ENCODE measurements at regions not wholly inside any gene's neighbourhood (a gene's known extent, or its start where the extent isn't known, plus 50 kb on each side); places are given as distances from the start of the nearest gene placed in this dataset.

DNA sequence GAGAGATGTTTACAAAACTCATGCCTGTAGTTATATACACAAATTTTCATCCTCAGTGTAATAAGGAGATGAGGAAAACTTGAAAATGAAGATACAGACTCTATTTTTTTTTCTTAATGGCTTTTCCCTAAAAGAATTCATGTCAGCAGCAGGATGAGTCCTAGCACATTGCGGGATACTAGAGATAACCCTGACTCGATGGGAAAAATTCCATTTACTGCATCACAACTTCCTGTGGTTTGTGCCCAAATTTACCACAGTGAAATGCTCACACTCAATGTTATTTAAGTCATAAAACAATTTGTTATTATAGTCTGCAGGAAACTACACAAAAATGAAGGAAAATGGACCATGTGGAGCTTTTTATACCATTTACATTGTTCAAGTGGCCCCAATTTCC, 581.9 kb upstream of the ZNF717 start:
- POLR2A ChIA-PET = no interaction called here
- FAIRE-seq (no peak), ATAC-seq (no peak), DNase-seq (ENCODE audit: low read depth, low spot score) (no peak)
- H3K9me3 ChIP-seq (replicated peaks; ENCODE audit: control insufficient read depth, insufficient read depth, low read length) = no peaks in the 10 kb centered on the region
- no peak overlapping the region for H3K4me2 ChIP-seq (ENCODE audit: control insufficient read depth, insufficient read depth)
- H3K9ac ChIP-seq (ENCODE audit: control insufficient read depth, insufficient read depth, low read length) = no peak overlapping the region
- no peak overlapping the region for H2AFZ ChIP-seq (ENCODE audit: control insufficient read depth, low read depth, low read length)
- RAD21 ChIA-PET (ENCODE audit: unreplicated experiment) = no interaction called here
- H4K20me1 ChIP-seq (ENCODE audit: control insufficient read depth, insufficient read depth) = no peaks in the 10 kb centered on the region
- no peaks in the 10 kb centered on the region for H3K79me2 ChIP-seq (ENCODE audit: control insufficient read depth, insufficient read depth, low read length)
- H3K4me1 ChIP-seq (ENCODE audit: control insufficient read depth, insufficient read depth, low read length) = no peaks in the 10 kb centered on the region
- H3K27ac ChIP-seq (ENCODE audit: control insufficient read depth, insufficient read depth) = no peak overlapping the region
- CTCF ChIA-PET = no interaction called here
- SMC1A ChIA-PET (ENCODE audit: uncharacterized antibody, unreplicated experiment) = no interaction called here
- no peaks in the 10 kb centered on the region for H3K27me3 ChIP-seq (replicated peaks in 1 of 2; ENCODE audit: control insufficient read depth in 2 of 2, insufficient read depth in 2 of 2, low read length in 1 of 2)
- H3K36me3 ChIP-seq (ENCODE audit: control insufficient read depth in 2 of 2, insufficient read depth in 2 of 2, low read length in 1 of 2) = no peaks in the 10 kb centered on the region
- WGBS (ENCODE audit: insufficient coverage, insufficient replicate concordance, low lambda C conversion rate, missing lambda C conversion rate) = 22% methylated on average over 2 of the region's 2 CpGs
- intact Hi-C loops (cut with micrococcal nuclease; ENCODE audit: unreplicated experiment) = loop anchor here (5.0 kb wide), 1 partner anchor 205 kb away; no protein-coding TSS in a partner anchor
- BruUV-seq (replicated peaks) = no TSS peak
- no peak overlapping the region for H3K4me3 ChIP-seq
- in situ Hi-C loops (cut with MboI) = no loop called here
- TF ChIP-seq, protein P1, sequence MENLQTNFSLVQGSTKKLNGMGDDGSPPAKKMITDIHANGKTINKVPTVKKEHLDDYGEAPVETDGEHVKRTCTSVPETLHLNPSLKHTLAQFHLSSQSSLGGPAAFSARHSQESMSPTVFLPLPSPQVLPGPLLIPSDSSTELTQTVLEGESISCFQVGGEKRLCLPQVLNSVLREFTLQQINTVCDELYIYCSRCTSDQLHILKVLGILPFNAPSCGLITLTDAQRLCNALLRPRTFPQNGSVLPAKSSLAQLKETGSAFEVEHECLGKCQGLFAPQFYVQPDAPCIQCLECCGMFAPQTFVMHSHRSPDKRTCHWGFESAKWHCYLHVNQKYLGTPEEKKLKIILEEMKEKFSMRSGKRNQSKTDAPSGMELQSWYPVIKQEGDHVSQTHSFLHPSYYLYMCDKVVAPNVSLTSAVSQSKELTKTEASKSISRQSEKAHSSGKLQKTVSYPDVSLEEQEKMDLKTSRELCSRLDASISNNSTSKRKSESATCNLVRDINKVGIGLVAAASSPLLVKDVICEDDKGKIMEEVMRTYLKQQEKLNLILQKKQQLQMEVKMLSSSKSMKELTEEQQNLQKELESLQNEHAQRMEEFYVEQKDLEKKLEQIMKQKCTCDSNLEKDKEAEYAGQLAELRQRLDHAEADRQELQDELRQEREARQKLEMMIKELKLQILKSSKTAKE (IDR thresholded peaks at IDR 0.05; ENCODE audit: low read depth, poor library complexity, severe bottlenecking) = no peak
- TF ChIP-seq, protein P2, sequence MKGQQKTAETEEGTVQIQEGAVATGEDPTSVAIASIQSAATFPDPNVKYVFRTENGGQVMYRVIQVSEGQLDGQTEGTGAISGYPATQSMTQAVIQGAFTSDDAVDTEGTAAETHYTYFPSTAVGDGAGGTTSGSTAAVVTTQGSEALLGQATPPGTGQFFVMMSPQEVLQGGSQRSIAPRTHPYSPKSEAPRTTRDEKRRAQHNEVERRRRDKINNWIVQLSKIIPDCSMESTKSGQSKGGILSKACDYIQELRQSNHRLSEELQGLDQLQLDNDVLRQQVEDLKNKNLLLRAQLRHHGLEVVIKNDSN (IDR thresholded peaks at IDR 0.05; ENCODE audit: borderline replicate concordance, extremely low read length, insufficient read depth, low read depth, low read length) = no peak
- TF ChIP-seq HCFC1 (IDR thresholded peaks at IDR 0.05; ENCODE audit: low read length) (no peak), RUNX3 (IDR thresholded peaks at IDR 0.05; ENCODE audit: low read length) (no peak), CREB1 (IDR thresholded peaks at IDR 0.05; ENCODE audit: low read depth) (no peak), NFXL1 (IDR thresholded peaks at IDR 0.05; ENCODE audit: borderline replicate concordance) (no peak), TCF7 (IDR thresholded peaks at IDR 0.05; ENCODE audit: borderline replicate concordance) (no peak), SMC3 (IDR thresholded peaks at IDR 0.05; ENCODE audit: borderline replicate concordance, low read length) (no peak), RFX5 (IDR thresholded peaks at IDR 0.05; ENCODE audit: low read depth, low read length) (no peak)
- TF ChIP-seq, protein P3, sequence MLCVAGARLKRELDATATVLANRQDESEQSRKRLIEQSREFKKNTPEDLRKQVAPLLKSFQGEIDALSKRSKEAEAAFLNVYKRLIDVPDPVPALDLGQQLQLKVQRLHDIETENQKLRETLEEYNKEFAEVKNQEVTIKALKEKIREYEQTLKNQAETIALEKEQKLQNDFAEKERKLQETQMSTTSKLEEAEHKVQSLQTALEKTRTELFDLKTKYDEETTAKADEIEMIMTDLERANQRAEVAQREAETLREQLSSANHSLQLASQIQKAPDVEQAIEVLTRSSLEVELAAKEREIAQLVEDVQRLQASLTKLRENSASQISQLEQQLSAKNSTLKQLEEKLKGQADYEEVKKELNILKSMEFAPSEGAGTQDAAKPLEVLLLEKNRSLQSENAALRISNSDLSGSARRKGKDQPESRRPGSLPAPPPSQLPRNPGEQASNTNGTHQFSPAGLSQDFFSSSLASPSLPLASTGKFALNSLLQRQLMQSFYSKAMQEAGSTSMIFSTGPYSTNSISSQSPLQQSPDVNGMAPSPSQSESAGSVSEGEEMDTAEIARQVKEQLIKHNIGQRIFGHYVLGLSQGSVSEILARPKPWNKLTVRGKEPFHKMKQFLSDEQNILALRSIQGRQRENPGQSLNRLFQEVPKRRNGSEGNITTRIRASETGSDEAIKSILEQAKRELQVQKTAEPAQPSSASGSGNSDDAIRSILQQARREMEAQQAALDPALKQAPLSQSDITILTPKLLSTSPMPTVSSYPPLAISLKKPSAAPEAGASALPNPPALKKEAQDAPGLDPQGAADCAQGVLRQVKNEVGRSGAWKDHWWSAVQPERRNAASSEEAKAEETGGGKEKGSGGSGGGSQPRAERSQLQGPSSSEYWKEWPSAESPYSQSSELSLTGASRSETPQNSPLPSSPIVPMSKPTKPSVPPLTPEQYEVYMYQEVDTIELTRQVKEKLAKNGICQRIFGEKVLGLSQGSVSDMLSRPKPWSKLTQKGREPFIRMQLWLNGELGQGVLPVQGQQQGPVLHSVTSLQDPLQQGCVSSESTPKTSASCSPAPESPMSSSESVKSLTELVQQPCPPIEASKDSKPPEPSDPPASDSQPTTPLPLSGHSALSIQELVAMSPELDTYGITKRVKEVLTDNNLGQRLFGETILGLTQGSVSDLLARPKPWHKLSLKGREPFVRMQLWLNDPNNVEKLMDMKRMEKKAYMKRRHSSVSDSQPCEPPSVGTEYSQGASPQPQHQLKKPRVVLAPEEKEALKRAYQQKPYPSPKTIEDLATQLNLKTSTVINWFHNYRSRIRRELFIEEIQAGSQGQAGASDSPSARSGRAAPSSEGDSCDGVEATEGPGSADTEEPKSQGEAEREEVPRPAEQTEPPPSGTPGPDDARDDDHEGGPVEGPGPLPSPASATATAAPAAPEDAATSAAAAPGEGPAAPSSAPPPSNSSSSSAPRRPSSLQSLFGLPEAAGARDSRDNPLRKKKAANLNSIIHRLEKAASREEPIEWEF (IDR thresholded peaks at IDR 0.05; ENCODE audit: insufficient replicate concordance, low read depth, low read length) = no peak
- TF ChIP-seq, protein P4, sequence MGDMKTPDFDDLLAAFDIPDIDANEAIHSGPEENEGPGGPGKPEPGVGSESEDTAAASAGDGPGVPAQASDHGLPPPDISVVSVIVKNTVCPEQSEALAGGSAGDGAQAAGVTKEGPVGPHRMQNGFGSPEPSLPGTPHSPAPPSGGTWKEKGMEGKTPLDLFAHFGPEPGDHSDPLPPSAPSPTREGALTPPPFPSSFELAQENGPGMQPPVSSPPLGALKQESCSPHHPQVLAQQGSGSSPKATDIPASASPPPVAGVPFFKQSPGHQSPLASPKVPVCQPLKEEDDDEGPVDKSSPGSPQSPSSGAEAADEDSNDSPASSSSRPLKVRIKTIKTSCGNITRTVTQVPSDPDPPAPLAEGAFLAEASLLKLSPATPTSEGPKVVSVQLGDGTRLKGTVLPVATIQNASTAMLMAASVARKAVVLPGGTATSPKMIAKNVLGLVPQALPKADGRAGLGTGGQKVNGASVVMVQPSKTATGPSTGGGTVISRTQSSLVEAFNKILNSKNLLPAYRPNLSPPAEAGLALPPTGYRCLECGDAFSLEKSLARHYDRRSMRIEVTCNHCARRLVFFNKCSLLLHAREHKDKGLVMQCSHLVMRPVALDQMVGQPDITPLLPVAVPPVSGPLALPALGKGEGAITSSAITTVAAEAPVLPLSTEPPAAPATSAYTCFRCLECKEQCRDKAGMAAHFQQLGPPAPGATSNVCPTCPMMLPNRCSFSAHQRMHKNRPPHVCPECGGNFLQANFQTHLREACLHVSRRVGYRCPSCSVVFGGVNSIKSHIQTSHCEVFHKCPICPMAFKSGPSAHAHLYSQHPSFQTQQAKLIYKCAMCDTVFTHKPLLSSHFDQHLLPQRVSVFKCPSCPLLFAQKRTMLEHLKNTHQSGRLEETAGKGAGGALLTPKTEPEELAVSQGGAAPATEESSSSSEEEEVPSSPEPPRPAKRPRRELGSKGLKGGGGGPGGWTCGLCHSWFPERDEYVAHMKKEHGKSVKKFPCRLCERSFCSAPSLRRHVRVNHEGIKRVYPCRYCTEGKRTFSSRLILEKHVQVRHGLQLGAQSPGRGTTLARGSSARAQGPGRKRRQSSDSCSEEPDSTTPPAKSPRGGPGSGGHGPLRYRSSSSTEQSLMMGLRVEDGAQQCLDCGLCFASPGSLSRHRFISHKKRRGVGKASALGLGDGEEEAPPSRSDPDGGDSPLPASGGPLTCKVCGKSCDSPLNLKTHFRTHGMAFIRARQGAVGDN (IDR thresholded peaks at IDR 0.05) = no peak
- TF ChIP-seq, protein P5, sequence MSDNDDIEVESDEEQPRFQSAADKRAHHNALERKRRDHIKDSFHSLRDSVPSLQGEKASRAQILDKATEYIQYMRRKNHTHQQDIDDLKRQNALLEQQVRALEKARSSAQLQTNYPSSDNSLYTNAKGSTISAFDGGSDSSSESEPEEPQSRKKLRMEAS (IDR thresholded peaks at IDR 0.05; ENCODE audit: low read depth, low read length) = no peak
